Parathyroid adenoma (tissue), 2 donors: ENCODE measurements at regions not wholly inside any gene's neighbourhood (a gene's known extent, or its start where the extent isn't known, plus 50 kb on each side); places are given as distances from the start of the nearest gene placed in this dataset.

Experiments
- H2AFZ ChIP-seq: fragments of 300-600 bp; sonication (generic); one replicate; pipeline ENCODE4 v1.7.0; 2017; ENCODE audit warnings: antibody characterized with exemption, mild to moderate bottlenecking
- H3K27ac ChIP-seq: fragments of 300-600 bp; sonication (generic); one replicate; pipeline ENCODE4 v1.7.0; 2017
- H3K27me3 ChIP-seq: fragments of 300-600 bp; sonication (generic); one replicate; pipeline ENCODE4 v1.7.0; 2017; ENCODE audit warnings: low read length; ENCODE audit not compliant: control insufficient read depth, insufficient read depth
- H3K36me3 ChIP-seq: fragments of 300-600 bp; sonication (generic); one replicate; pipeline ENCODE4 v1.7.0; 2017; ENCODE audit warnings: low read length; ENCODE audit not compliant: control insufficient read depth, insufficient read depth
- H3K4me1 ChIP-seq: fragments of 300-600 bp; sonication (generic); one replicate; pipeline ENCODE4 v1.7.0; 2017; ENCODE audit warnings: control low read depth
- H3K4me2 ChIP-seq: fragments of 300-600 bp; sonication (generic); one replicate; pipeline ENCODE4 v1.7.0; 2017; ENCODE audit warnings: low read length
- H3K4me3 ChIP-seq: fragments of 300-600 bp; sonication (generic); one replicate; pipeline ENCODE4 v1.7.0; 2017; ENCODE audit warnings: low read depth, low read length
- H3K79me2 ChIP-seq: fragments of 300-600 bp; sonication (generic); one replicate; pipeline ENCODE4 v1.7.0; 2017; ENCODE audit warnings: control low read depth
- H3K9ac ChIP-seq: fragments of 300-600 bp; sonication (generic); one replicate; pipeline ENCODE4 v1.7.0; 2017; ENCODE audit warnings: mild to moderate bottlenecking
- H3K9me3 ChIP-seq: fragments of 300-600 bp; sonication (generic); one replicate; pipeline ENCODE4 v1.7.0; 2017; ENCODE audit warnings: low read length; ENCODE audit not compliant: control insufficient read depth
- TF ChIP-seq, protein P1 (sequence below): fragments of 300-600 bp; sonication (generic); IDR thresholded peaks from one replicate; pipeline ENCODE4 v1.7.0; 2017; ENCODE audit warnings: antibody characterized with exemption, mild to moderate bottlenecking
- donor health status: primary hyperparathyroidism.

GRCh38 chr20:40807821-40808170 is 118.8 kb upstream of the MAFB start:
- H3K4me2 ChIP-seq, result no peak overlapping the region
- no peaks in the 10 kb centered on the region for H3K9me3 ChIP-seq
- H3K4me1 ChIP-seq, result no peaks in the 10 kb centered on the region
- no peaks in the 10 kb centered on the region for H3K36me3 ChIP-seq
- no peak overlapping the region for H2AFZ ChIP-seq
- no peak overlapping the region for H3K4me3 ChIP-seq
- no peak overlapping the region for H3K9ac ChIP-seq
- H3K27me3 ChIP-seq, result no peaks in the 10 kb centered on the region
- TF ChIP-seq, protein P1, sequence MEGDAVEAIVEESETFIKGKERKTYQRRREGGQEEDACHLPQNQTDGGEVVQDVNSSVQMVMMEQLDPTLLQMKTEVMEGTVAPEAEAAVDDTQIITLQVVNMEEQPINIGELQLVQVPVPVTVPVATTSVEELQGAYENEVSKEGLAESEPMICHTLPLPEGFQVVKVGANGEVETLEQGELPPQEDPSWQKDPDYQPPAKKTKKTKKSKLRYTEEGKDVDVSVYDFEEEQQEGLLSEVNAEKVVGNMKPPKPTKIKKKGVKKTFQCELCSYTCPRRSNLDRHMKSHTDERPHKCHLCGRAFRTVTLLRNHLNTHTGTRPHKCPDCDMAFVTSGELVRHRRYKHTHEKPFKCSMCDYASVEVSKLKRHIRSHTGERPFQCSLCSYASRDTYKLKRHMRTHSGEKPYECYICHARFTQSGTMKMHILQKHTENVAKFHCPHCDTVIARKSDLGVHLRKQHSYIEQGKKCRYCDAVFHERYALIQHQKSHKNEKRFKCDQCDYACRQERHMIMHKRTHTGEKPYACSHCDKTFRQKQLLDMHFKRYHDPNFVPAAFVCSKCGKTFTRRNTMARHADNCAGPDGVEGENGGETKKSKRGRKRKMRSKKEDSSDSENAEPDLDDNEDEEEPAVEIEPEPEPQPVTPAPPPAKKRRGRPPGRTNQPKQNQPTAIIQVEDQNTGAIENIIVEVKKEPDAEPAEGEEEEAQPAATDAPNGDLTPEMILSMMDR, result no peak
- H3K79me2 ChIP-seq, result no peaks in the 10 kb centered on the region
- H3K27ac ChIP-seq, result no peak overlapping the region

DNA sequence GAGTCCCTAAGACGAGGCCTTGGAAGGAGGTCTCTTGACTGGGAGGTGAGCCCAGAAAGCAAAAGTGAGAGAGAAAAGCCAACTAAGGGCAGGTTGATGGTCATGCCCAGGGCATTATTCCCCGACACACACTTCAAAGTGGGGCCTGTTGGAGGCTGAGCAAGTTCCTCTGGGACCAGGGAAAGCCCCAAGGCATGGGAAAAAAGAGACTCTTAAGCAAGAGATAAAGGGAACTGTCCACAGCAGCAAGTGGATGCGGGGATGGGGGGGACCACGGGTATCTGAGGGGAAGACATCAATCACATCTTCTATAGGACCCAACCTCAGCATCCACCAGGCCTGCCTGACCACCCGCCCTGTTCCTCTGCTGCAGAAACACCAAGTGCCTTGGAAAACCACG is 119.9 kb upstream of the MAFB start:
- Histone ChIP-seq H3K79me2 (no peaks in the 10 kb centered on the region), H2AFZ (no peak overlapping the region), H3K4me2 (no peak overlapping the region), H3K27me3 (no peaks in the 10 kb centered on the region), H3K4me1 (no peaks in the 10 kb centered on the region), H3K27ac (no peak overlapping the region), H3K9me3 (no peaks in the 10 kb centered on the region), H3K4me3 (no peak overlapping the region), H3K9ac (no peak overlapping the region), H3K36me3 (no peaks in the 10 kb centered on the region)
- TF ChIP-seq, protein P1, result no peak

DNA sequence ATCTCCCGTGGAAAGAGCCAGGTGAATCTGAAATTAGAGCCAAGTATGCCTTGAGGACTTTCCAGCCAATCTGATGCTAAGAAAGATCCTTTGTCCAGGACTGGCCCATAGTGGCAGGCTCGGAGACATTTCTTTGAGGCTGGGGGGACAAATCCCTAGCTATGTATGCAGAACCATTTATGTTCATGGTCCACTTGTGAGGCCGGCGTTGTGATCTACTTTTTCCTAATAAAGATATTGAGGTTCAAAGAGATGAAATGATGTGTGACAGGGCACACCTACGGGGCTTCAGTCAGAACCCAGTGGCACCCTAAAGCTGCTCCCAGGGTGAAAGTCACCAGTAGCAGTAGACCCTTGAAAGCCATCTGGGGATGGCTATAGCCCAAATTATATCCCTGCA is 120.3 kb upstream of the MAFB start:
- Histone ChIP-seq H3K27me3 (no peaks in the 10 kb centered on the region), H3K79me2 (no peaks in the 10 kb centered on the region), H3K4me2 (no peak overlapping the region), H3K36me3 (no peaks in the 10 kb centered on the region), H3K9ac (no peak overlapping the region), H3K4me1 (no peaks in the 10 kb centered on the region), H3K27ac (no peak overlapping the region), H3K9me3 (no peaks in the 10 kb centered on the region), H2AFZ (no peak overlapping the region), H3K4me3 (no peak overlapping the region)
- TF ChIP-seq, protein P1, result no peak

GRCh38 chr20:40810332-40811000 is 121.4 kb upstream of the MAFB start:
- Histone ChIP-seq H2AFZ (no peak overlapping the region), H3K27ac (no peak overlapping the region), H3K4me3 (no peak overlapping the region), H3K27me3 (no peaks in the 10 kb centered on the region), H3K4me2 (no peak overlapping the region), H3K36me3 (no peaks in the 10 kb centered on the region), H3K9me3 (no peaks in the 10 kb centered on the region), H3K79me2 (no peaks in the 10 kb centered on the region), H3K9ac (no peak overlapping the region), H3K4me1 (no peaks in the 10 kb centered on the region)
- TF ChIP-seq, protein P1, result no peak

DNA sequence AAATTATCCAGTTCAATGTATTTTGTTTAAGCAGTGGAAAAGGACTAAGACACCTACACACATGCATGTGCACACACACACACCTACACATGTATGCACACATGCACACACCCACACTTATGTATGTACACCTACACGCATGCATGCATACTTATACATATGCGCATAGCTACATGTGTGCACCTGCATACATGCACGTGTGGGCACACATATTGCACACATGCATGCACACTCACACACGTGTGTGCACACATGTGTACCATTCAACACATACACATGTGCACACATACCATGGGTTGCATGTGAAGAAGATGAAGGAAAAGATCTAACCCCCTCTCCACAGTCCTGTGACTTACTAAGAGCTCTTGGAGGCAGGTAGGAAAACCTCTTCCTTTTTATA is 122.0 kb upstream of the MAFB start:
- no peak overlapping the region for H2AFZ ChIP-seq
- no peaks in the 10 kb centered on the region for H3K79me2 ChIP-seq
- H3K4me3 ChIP-seq, result no peak overlapping the region
- no peaks in the 10 kb centered on the region for H3K9me3 ChIP-seq
- TF ChIP-seq, protein P1, result no peak
- H3K4me1 ChIP-seq, result no peaks in the 10 kb centered on the region
- H3K27ac ChIP-seq, result no peak overlapping the region
- H3K27me3 ChIP-seq, result no peaks in the 10 kb centered on the region
- no peak overlapping the region for H3K9ac ChIP-seq
- H3K4me2 ChIP-seq, result no peak overlapping the region
- H3K36me3 ChIP-seq, result no peaks in the 10 kb centered on the region
